CD14-positive monocyte (primary cell): ENCODE measurements at regions not wholly inside any gene's neighbourhood (a gene's known extent, or its start where the extent isn't known, plus 50 kb on each side); places are given as distances from the start of the nearest gene placed in this dataset.
A peak's percentile ranks its signal among the peaks of the same experiment; 100 is the strongest.

Experiments
- DNase-seq, 3 donors: peaks; one replicate each; pipeline ENCODE4 v3.0.0-alpha.2; 2011 to 2022
- H2AFZ ChIP-seq: 2 replicates; pipeline ENCODE4 v1.6.0; 2012; ENCODE audit warnings: mild to moderate bottlenecking, low read depth, low read length, inconsistent platforms; ENCODE audit not compliant: insufficient read depth, poor library complexity, severe bottlenecking
- H3K27ac ChIP-seq, 2 donors: 1 replicate in 1 of 2; 2 replicates in 1 of 2; pipeline ENCODE4 v1.5.1; 2012 to 2013; ENCODE audit warnings: low read length in 2 of 2, control low read depth in 1 of 2, inconsistent platforms in 1 of 2, low read depth in 1 of 2, mild to moderate bottlenecking in 1 of 2
- H3K27me3 ChIP-seq, 2 donors: one replicate each; pipeline versions ENCODE4 v1.6.0 to v1.6.1; 2011 to 2013; ENCODE audit warnings: low read length in 2 of 2; ENCODE audit not compliant: control insufficient read depth in 2 of 2, insufficient read depth in 2 of 2
- H3K36me3 ChIP-seq, 2 donors: replicated peaks in 1 of 2; 1 replicate in 1 of 2; 2 replicates in 1 of 2; pipeline versions ENCODE4 v1.5.1 to v1.6.1; 2012 to 2013; ENCODE audit warnings: low read length in 2 of 2, control low read depth in 1 of 2, inconsistent platforms in 1 of 2, mild to moderate bottlenecking in 1 of 2; ENCODE audit not compliant: insufficient read depth in 2 of 2, control insufficient read depth in 1 of 2
- H3K4me1 ChIP-seq, 2 donors: 1 replicate in 1 of 2; 2 replicates in 1 of 2; pipeline versions ENCODE4 v1.5.1 to v1.6.1; 2012 to 2013; ENCODE audit warnings: low read length in 2 of 2, control low read depth in 1 of 2, inconsistent platforms in 1 of 2, mild to moderate bottlenecking in 1 of 2, moderate library complexity in 1 of 2; ENCODE audit not compliant: insufficient read depth in 2 of 2, control insufficient read depth in 1 of 2
- H3K4me2 ChIP-seq: replicated peaks from 2 replicates; pipeline ENCODE3; 2012; ENCODE audit warnings: low read length, moderate library complexity, mild to moderate bottlenecking; ENCODE audit not compliant: poor library complexity, severe bottlenecking; ENCODE audit errors: extremely low read depth
- H3K4me3 ChIP-seq, 3 experiments: fragments of 200-600 bp in 1 of 3; sonication (generic) in 1 of 3; replicated peaks in 1 of 3; 1 replicate in 2 of 3; 2 replicates in 1 of 3; pipeline ENCODE4 v1.5.1; 2011 to 2013; ENCODE audit warnings: low read length in 3 of 3, mild to moderate bottlenecking in 3 of 3, control low read depth in 2 of 3, low read depth in 2 of 3, inconsistent platforms in 1 of 3, moderate library complexity in 1 of 3
- H3K79me2 ChIP-seq: 2 replicates; pipeline ENCODE4 v1.6.0; 2012; ENCODE audit warnings: mild to moderate bottlenecking, control low read depth, inconsistent platforms, low read length, moderate library complexity; ENCODE audit not compliant: insufficient read depth
- H3K9ac ChIP-seq: 2 replicates; pipeline ENCODE4 v1.6.0; 2017; ENCODE audit warnings: low read length, mild to moderate bottlenecking; ENCODE audit not compliant: insufficient read depth, poor library complexity, severe bottlenecking
- H3K9me3 ChIP-seq, 2 donors: replicated peaks in 1 of 2; 1 replicate in 1 of 2; 2 replicates in 1 of 2; pipeline versions ENCODE4 v1.5.1 to v1.6.1; 2012 to 2013; ENCODE audit warnings: low read length in 2 of 2, control low read depth in 1 of 2; ENCODE audit not compliant: control insufficient read depth in 1 of 2, insufficient read depth in 1 of 2
- H4K20me1 ChIP-seq: 2 replicates; pipeline ENCODE4 v1.6.0; 2012; ENCODE audit warnings: mild to moderate bottlenecking, low read length, control low read depth, moderate library complexity; ENCODE audit not compliant: insufficient read depth
- H3K27ac Mint-ChIP-seq, 7 donors: one replicate each; pipeline ENCODE4 v1.8.0; 2020; ENCODE audit warnings: mild to moderate bottlenecking in 7 of 7, mixed read lengths in 7 of 7, moderate library complexity in 6 of 7, inconsistent platforms in 2 of 7
- H3K27me3 Mint-ChIP-seq, 3 donors: one replicate each; pipeline ENCODE4 v1.8.0; 2021 to 2022; ENCODE audit warnings: low read depth in 3 of 3, mild to moderate bottlenecking in 3 of 3, mixed read lengths in 3 of 3, moderate library complexity in 3 of 3, inconsistent platforms in 1 of 3
- H3K36me3 Mint-ChIP-seq, 2 donors: one replicate each; pipeline ENCODE4 v1.8.0; 2020; ENCODE audit warnings: mixed read lengths in 2 of 2, inconsistent platforms in 1 of 2, mild to moderate bottlenecking in 1 of 2
- H3K4me1 Mint-ChIP-seq: one replicate; pipeline ENCODE4 v1.8.0; 2020; ENCODE audit warnings: mild to moderate bottlenecking, mixed read lengths
- H3K4me3 Mint-ChIP-seq, 2 donors: one replicate each; pipeline ENCODE4 v1.8.0; 2020; ENCODE audit warnings: mild to moderate bottlenecking in 2 of 2, mixed read lengths in 2 of 2, moderate library complexity in 1 of 2
- H3K9me3 Mint-ChIP-seq, 7 donors: one replicate each; pipeline ENCODE4 v1.8.0; 2020 to 2022; ENCODE audit warnings: mixed read lengths in 7 of 7, mild to moderate bottlenecking in 6 of 7, moderate library complexity in 6 of 7, inconsistent platforms in 2 of 7
- WGBS: methylation state at CpG from one replicate; pipeline ENCODE4 v1.1.5; 2013; ENCODE audit warnings: missing lambda C conversion rate; ENCODE audit not compliant: insufficient coverage; 5-methylcytosine and 5-hydroxymethylcytosine counted together
- intact Hi-C, 2 donors: fragments of 100-400 bp; cut with micrococcal nuclease; formaldehyde crosslinking; loops; one replicate each; pipeline versions ENCODE4 v1.15.0 to v1.15.1; 2023
- TF ChIP-seq, protein P1 (sequence below): fragments of 200-600 bp; IDR thresholded peaks from one replicate; pipeline ENCODE4 v1.8.0; 2022; ENCODE audit warnings: antibody characterized with exemption, mild to moderate bottlenecking

DNA sequence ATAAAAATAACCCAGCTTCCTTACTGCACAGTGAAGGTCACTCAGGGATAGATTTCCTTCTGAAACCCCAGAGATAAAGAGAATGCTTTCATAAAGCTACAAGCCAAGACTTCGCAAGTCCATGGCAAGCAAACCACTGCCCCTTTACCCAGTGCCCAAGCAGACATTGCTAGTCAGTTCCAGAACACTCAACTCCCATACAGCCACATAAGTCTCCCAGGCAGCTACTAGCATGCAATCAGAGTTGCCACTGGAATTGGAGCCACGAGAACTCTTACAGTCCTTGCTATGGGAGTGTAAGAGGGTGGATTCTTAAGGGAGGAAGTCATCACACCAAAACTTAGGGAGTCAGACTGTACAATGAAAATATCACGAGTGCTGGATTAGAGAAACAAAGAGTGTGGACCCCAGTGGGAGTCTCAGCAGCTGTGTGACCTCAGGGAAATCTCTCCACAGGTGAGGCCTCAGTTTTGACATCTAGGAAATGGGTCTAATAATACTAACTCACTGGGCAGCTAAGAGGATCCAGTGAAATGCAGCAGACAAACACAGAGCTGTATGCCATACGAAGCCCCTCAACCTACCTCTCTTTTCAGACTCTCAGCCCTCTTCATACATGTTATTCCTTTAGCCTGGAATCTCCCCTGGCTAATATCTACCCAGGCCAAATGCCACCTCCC, 526.6 kb downstream of the MN1 start:
- Histone ChIP-seq H3K27me3 (peaks cover 0 to 14% of the 10 kb centered on the region in 2 donors), H3K79me2 (no peaks in the 10 kb centered on the region), H3K36me3 (no peaks in the 10 kb centered on the region), H3K9me3 (no peaks in the 10 kb centered on the region), H3K4me3 (no peak overlapping the region), H3K27ac (no peak overlapping the region), H4K20me1 (no peaks in the 10 kb centered on the region), H3K4me2 (no peak overlapping the region), H3K4me1 (peaks cover 4 to 6% of the 10 kb centered on the region in 2 donors), H2AFZ (no peak overlapping the region), H3K9ac (no peak overlapping the region)
- H3K9me3 Mint-ChIP-seq: peaks cover 2 to 11% (median 3%) of the 10 kb centered on the region in 7 donors
- intact Hi-C loops: no loop called here
- no peak for DNase-seq
- peaks cover 8 to 31% (median 18%) of the 10 kb centered on the region in 3 donors for H3K27me3 Mint-ChIP-seq
- 88% methylated on average over 1 of the region's 4 CpGs for WGBS
- no peak overlapping the region for H3K27ac Mint-ChIP-seq
- peak overlapping the region in 1 of 2 donors; percentile 22 for H3K4me3 Mint-ChIP-seq
- TF ChIP-seq, protein P1, sequence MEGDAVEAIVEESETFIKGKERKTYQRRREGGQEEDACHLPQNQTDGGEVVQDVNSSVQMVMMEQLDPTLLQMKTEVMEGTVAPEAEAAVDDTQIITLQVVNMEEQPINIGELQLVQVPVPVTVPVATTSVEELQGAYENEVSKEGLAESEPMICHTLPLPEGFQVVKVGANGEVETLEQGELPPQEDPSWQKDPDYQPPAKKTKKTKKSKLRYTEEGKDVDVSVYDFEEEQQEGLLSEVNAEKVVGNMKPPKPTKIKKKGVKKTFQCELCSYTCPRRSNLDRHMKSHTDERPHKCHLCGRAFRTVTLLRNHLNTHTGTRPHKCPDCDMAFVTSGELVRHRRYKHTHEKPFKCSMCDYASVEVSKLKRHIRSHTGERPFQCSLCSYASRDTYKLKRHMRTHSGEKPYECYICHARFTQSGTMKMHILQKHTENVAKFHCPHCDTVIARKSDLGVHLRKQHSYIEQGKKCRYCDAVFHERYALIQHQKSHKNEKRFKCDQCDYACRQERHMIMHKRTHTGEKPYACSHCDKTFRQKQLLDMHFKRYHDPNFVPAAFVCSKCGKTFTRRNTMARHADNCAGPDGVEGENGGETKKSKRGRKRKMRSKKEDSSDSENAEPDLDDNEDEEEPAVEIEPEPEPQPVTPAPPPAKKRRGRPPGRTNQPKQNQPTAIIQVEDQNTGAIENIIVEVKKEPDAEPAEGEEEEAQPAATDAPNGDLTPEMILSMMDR: no peak
- H3K36me3 Mint-ChIP-seq: no peaks in the 10 kb centered on the region
- H3K4me1 Mint-ChIP-seq: peaks cover 6% of the 10 kb centered on the region

DNA sequence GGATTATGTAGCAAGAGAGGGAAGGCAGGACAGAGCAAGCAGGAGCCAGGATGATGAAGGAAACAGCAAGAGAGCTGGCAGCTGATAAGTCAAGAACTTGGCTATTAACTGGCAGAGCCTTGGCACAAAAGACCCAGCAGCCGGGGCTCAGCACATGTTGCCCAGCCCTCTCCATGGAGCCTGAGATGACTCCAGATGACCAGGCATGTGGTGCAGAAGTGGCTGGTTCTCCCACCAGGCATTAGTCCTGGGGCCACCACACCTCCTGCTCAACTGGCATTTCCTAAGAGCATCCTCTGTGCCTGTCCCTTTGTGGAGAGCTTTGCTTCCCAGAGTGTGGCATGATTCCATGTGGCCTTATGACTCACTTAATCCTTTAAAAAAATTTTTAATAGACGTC, 522.6 kb downstream of the MN1 start:
- H3K36me3 ChIP-seq: no peaks in the 10 kb centered on the region

More for the DNA sequence above, 522.6 kb downstream of the MN1 start:
- TF ChIP-seq, protein P1: no peak
- H3K4me1 Mint-ChIP-seq: peaks cover 6% of the 10 kb centered on the region
- no peaks in the 10 kb centered on the region for H3K36me3 Mint-ChIP-seq
- H3K27ac ChIP-seq: no peak overlapping the region
- H3K4me3 Mint-ChIP-seq: no peak overlapping the region
- H3K4me1 ChIP-seq: peaks cover 4 to 6% of the 10 kb centered on the region in 2 donors
- no peak overlapping the region for H3K9ac ChIP-seq
- no peak overlapping the region for H3K27ac Mint-ChIP-seq
- H3K79me2 ChIP-seq: no peaks in the 10 kb centered on the region
- intact Hi-C loops: no loop called here
- peaks cover 0 to 9% (median 5%) of the 10 kb centered on the region in 3 donors for H3K27me3 Mint-ChIP-seq
- H3K4me2 ChIP-seq: no peak overlapping the region
- no peaks in the 10 kb centered on the region for H3K9me3 ChIP-seq
- H3K27me3 ChIP-seq: peaks cover 0 to 2% of the 10 kb centered on the region in 2 donors
- no peaks in the 10 kb centered on the region for H4K20me1 ChIP-seq
- no peak for DNase-seq
- H3K9me3 Mint-ChIP-seq: peaks cover 2 to 13% (median 6%) of the 10 kb centered on the region in 7 donors
- WGBS: 100% methylated on average over 1 of the region's 2 CpGs
- no peak overlapping the region for H2AFZ ChIP-seq
- H3K4me3 ChIP-seq: no peak overlapping the region
